Naive thymus-derived CD4-positive, alpha-beta T cell (primary cell): ENCODE measurements at regions not wholly inside any gene's neighbourhood (a gene's known extent, or its start where the extent isn't known, plus 50 kb on each side); places are given as distances from the start of the nearest gene placed in this dataset.
"Not testable (repeated sequence)": the region's sequence is repeated elsewhere in the genome, so short reads cannot be mapped to it uniquely, and the experiment has no call there.

Source experiments
- ATAC-seq: fragments of 150-1000 bp; cut with Tn5 transposase; 2 replicates; pipeline ENCODE4 v1.10.0; 2021; ENCODE audit warnings: mild to moderate bottlenecking, moderate library complexity
- CTCF ChIA-PET: fragments of 350-600 bp; sonication (Branson Sonifier 250); formaldehyde crosslinking; loops from one replicate; lab custom pipeline; 2021; ENCODE audit warnings: antibody characterized with exemption; lab: Charles Lee
- POLR2A ChIA-PET: fragments of 350-600 bp; sonication (Branson Sonifier 250); formaldehyde crosslinking; loops from one replicate; lab custom pipeline; 2021; ENCODE audit warnings: antibody characterized with exemption, inconsistent platforms; lab: Charles Lee
- DNase-seq, 9 donors: peaks; one replicate each; pipeline versions ENCODE4 v3.0.0 to v3.0.0-alpha.2; 2020 to 2022; ENCODE audit warnings: mixed read lengths in 1 of 9
- H3K27ac ChIP-seq: one replicate; pipeline ENCODE4 v1.7.0; 2013; ENCODE audit warnings: mild to moderate bottlenecking, low read depth, low read length, moderate library complexity
- H3K27me3 ChIP-seq, 2 donors: one replicate each; pipeline ENCODE4 v1.7.0; 2013; ENCODE audit warnings: low read length in 2 of 2, mild to moderate bottlenecking in 2 of 2, moderate library complexity in 2 of 2; ENCODE audit not compliant: control insufficient read depth in 2 of 2, insufficient read depth in 2 of 2
- H3K36me3 ChIP-seq, 3 experiments: 1 replicate in 2 of 3; 2 replicates in 1 of 3; pipeline ENCODE4 v1.7.0; 2013; ENCODE audit warnings: low read length in 3 of 3, mild to moderate bottlenecking in 3 of 3, moderate library complexity in 1 of 3; ENCODE audit not compliant: insufficient read depth in 3 of 3, control insufficient read depth in 2 of 3
- H3K4me1 ChIP-seq, 2 donors: one replicate each; pipeline ENCODE4 v1.7.0; 2013; ENCODE audit warnings: low read length in 2 of 2, mild to moderate bottlenecking in 2 of 2, moderate library complexity in 1 of 2; ENCODE audit not compliant: control insufficient read depth in 2 of 2, insufficient read depth in 2 of 2
- H3K4me3 ChIP-seq: 2 replicates; pipeline ENCODE4 v1.7.0; 2013; ENCODE audit warnings: mild to moderate bottlenecking, low read length
- H3K9me3 ChIP-seq, 3 experiments: 1 replicate in 2 of 3; 2 replicates in 1 of 3; pipeline ENCODE4 v1.7.0; 2013; ENCODE audit warnings: low read length in 3 of 3; ENCODE audit not compliant: control insufficient read depth in 2 of 3
- H3K27ac Mint-ChIP-seq, 9 donors: one replicate each; pipeline ENCODE4 v1.8.0; 2020 to 2022; ENCODE audit warnings: mixed read lengths in 9 of 9, mild to moderate bottlenecking in 8 of 9, moderate library complexity in 5 of 9, inconsistent platforms in 2 of 9
- H3K27me3 Mint-ChIP-seq, 5 donors: one replicate each; pipeline ENCODE4 v1.8.0; 2021 to 2022; ENCODE audit warnings: mixed read lengths in 5 of 5, mild to moderate bottlenecking in 1 of 5
- H3K36me3 Mint-ChIP-seq, 5 donors: one replicate each; pipeline ENCODE4 v1.8.0; 2020 to 2022; ENCODE audit warnings: mixed read lengths in 5 of 5, mild to moderate bottlenecking in 3 of 5, inconsistent platforms in 1 of 5
- H3K4me1 Mint-ChIP-seq, 7 donors: one replicate each; pipeline ENCODE4 v1.8.0; 2020 to 2022; ENCODE audit warnings: mixed read lengths in 7 of 7, mild to moderate bottlenecking in 3 of 7, inconsistent platforms in 1 of 7
- H3K4me3 Mint-ChIP-seq, 10 donors: one replicate each; pipeline ENCODE4 v1.8.0; 2020 to 2022; ENCODE audit warnings: mild to moderate bottlenecking in 10 of 10, mixed read lengths in 10 of 10, moderate library complexity in 6 of 10, inconsistent platforms in 2 of 10
- H3K9me3 Mint-ChIP-seq, 11 donors: one replicate each; pipeline ENCODE4 v1.8.0; 2020 to 2022; ENCODE audit warnings: mixed read lengths in 11 of 11, mild to moderate bottlenecking in 4 of 11, inconsistent platforms in 1 of 11, moderate library complexity in 1 of 11
- intact Hi-C, 2 donors: fragments of 100-400 bp; cut with micrococcal nuclease; formaldehyde crosslinking; loops; one replicate each; pipeline ENCODE4 v1.15.1; 2023

- POLR2A ChIA-PET, result interaction anchor here (0.7 kb wide), 1 partner anchor 460 kb away, joined by 3 read pairs; no protein-coding TSS in a partner anchor
- H3K9me3 Mint-ChIP-seq, result no peaks in the 10 kb centered on the region
- H3K36me3 ChIP-seq, result no peaks in the 10 kb centered on the region
- no peak for ATAC-seq
- intact Hi-C loops, result loop anchor here (5.0 to 10.0 kb wide), 3 partner anchors 450 to 852 kb away; partner anchors contain the start of genes WDR1 (in 1 of the 2) and ZNF518B (in 1 of the 2)
- H3K27me3 Mint-ChIP-seq, result peaks cover 0 to 2% (median 0%) of the 10 kb centered on the region in 5 donors
- H3K4me3 Mint-ChIP-seq, result peak overlapping the region in 9 of 10 donors; percentile 17 to 86 (median 48)
- no peaks in the 10 kb centered on the region for H3K27me3 ChIP-seq
- peak overlapping the region; percentile 30 to 98 (median 77) for H3K27ac Mint-ChIP-seq
- H3K4me1 Mint-ChIP-seq, result peaks cover 34 to 51% (median 48%) of the 10 kb centered on the region in 7 donors
- H3K4me3 ChIP-seq, result no peak overlapping the region
- CTCF ChIA-PET, result no interaction called here
- peaks cover 0 to 6% (median 2%) of the 10 kb centered on the region in 5 donors for H3K36me3 Mint-ChIP-seq
- DNase-seq, result no peak
- peaks cover 9 to 13% of the 10 kb centered on the region in 2 donors for H3K4me1 ChIP-seq
- no peaks in the 10 kb centered on the region for H3K9me3 ChIP-seq
- no peak overlapping the region for H3K27ac ChIP-seq
Observed at GRCh38 chr4:9602389-9602914, 158.2 kb downstream of the DEFB131A start.

- Histone ChIP-seq H3K4me1 (peaks cover 9 to 13% of the 10 kb centered on the region in 2 donors), H3K27ac (peak overlapping the region; percentile 67), H3K4me3 (peak overlapping the region; percentile 50)
- peak; percentile 18 to 76 (median 67) for DNase-seq
- H3K27me3 ChIP-seq, H3K9me3 ChIP-seq, H3K36me3 ChIP-seq, POLR2A ChIA-PET, ATAC-seq, H3K36me3 Mint-ChIP-seq, H3K27me3 Mint-ChIP-seq, H3K9me3 Mint-ChIP-seq: not testable (repeated sequence)
- H3K27ac Mint-ChIP-seq, result peak overlapping the region; percentile 97 to 100 (median 98)
- intact Hi-C loops, result loop anchor here (2.0 to 10.0 kb wide), 5 partner anchors 87 to 851 kb away; partner anchors contain the start of genes WDR1 (in 2 of the 2) and ZNF518B (in 1 of the 2)
- CTCF ChIA-PET, result interaction anchor here (2.1 kb wide), 1 partner anchor 72 kb away, joined by 4 read pairs; no protein-coding TSS in a partner anchor
- H3K4me1 Mint-ChIP-seq, result peaks cover 33 to 55% (median 48%) of the 10 kb centered on the region in 7 donors
- peak overlapping the region; percentile 85 to 98 (median 92) for H3K4me3 Mint-ChIP-seq
Observed at GRCh38 chr4:9604031-9604892, 160.0 kb downstream of the DEFB131A start.

- Mint-ChIP-seq H3K4me1 (peaks cover 33 to 55% (median 48%) of the 10 kb centered on the region in 7 donors), H3K27ac (peak overlapping the region; percentile 97 to 100 (median 98)), H3K4me3 (peak overlapping the region; percentile 85 to 98 (median 92))
- H3K36me3 Mint-ChIP-seq, H3K27me3 ChIP-seq, H3K36me3 ChIP-seq, ATAC-seq, H3K9me3 Mint-ChIP-seq, H3K9me3 ChIP-seq, H3K27me3 Mint-ChIP-seq, POLR2A ChIA-PET: not testable (repeated sequence)
- CTCF ChIA-PET, result interaction anchor here (2.1 kb wide), 1 partner anchor 73 kb away, joined by 4 read pairs; no protein-coding TSS in a partner anchor
- DNase-seq, result peak in 5 of 9 donors; percentile 5 to 29 (median 16)
- peak overlapping the region; percentile 50 for H3K4me3 ChIP-seq
- H3K27ac ChIP-seq, result peak overlapping the region; percentile 67
- H3K4me1 ChIP-seq, result peaks cover 9 to 13% of the 10 kb centered on the region in 2 donors
- intact Hi-C loops, result loop anchor here (2.0 to 10.0 kb wide), 6 partner anchors 86 to 852 kb away; partner anchors contain the start of genes WDR1 (in 2 of the 2) and ZNF518B (in 2 of the 2)
Observed at GRCh38 chr4:9604893-9605190, 160.6 kb downstream of the DEFB131A start.

- Mint-ChIP-seq H3K9me3 (peaks cover 0 to 3% (median 0%) of the 10 kb centered on the region in 11 donors), H3K27me3 (peaks cover 0 to 5% (median 0%) of the 10 kb centered on the region in 5 donors), H3K27ac (no peak overlapping the region), H3K4me1 (peaks cover 20 to 36% (median 29%) of the 10 kb centered on the region in 7 donors), H3K36me3 (peaks cover 0 to 3% (median 0%) of the 10 kb centered on the region in 5 donors), H3K4me3 (no peak overlapping the region)
- DNase-seq, result no peak
- POLR2A ChIA-PET, result no interaction called here
- peaks cover 8 to 9% of the 10 kb centered on the region in 2 donors for H3K4me1 ChIP-seq
- H3K27me3 ChIP-seq, result no peaks in the 10 kb centered on the region
- H3K9me3 ChIP-seq, result no peaks in the 10 kb centered on the region
- CTCF ChIA-PET, result no interaction called here
- no peak for ATAC-seq
- H3K4me3 ChIP-seq, result no peak overlapping the region
- H3K27ac ChIP-seq, result no peak overlapping the region
- H3K36me3 ChIP-seq, result no peaks in the 10 kb centered on the region
- intact Hi-C loops, result loop anchor here (5.0 to 10.0 kb wide), 3 partner anchors 507 to 849 kb away; partner anchors contain the start of genes ZNF518B (in 2 of the 2) and WDR1 (in 1 of the 2)
Observed at GRCh38 chr4:9608300-9608699, 164.1 kb downstream of the DEFB131A start.

GRCh38 chr4:9610321-9610720, 166.1 kb downstream of the DEFB131A start:
- H3K36me3 ChIP-seq, POLR2A ChIA-PET, H3K36me3 Mint-ChIP-seq, H3K9me3 ChIP-seq, H3K4me3 Mint-ChIP-seq, CTCF ChIA-PET, DNase-seq, H3K27me3 Mint-ChIP-seq, H3K9me3 Mint-ChIP-seq, H3K4me1 ChIP-seq, intact Hi-C loops, H3K27me3 ChIP-seq, H3K4me3 ChIP-seq, H3K27ac Mint-ChIP-seq, ATAC-seq, H3K27ac ChIP-seq: not testable (repeated sequence)
- H3K4me1 Mint-ChIP-seq, result peaks cover 9 to 18% (median 14%) of the 10 kb centered on the region in 7 donors

- H3K27ac Mint-ChIP-seq, result no peak overlapping the region
- Histone ChIP-seq H3K27ac (no peak overlapping the region), H3K27me3 (no peaks in the 10 kb centered on the region), H3K36me3 (no peaks in the 10 kb centered on the region), H3K9me3 (no peaks in the 10 kb centered on the region), H3K4me3 (no peak overlapping the region), H3K4me1 (no peaks in the 10 kb centered on the region)
- CTCF ChIA-PET, result no interaction called here
- DNase-seq, result no peak
- H3K36me3 Mint-ChIP-seq, result peaks cover 0 to 3% (median 0%) of the 10 kb centered on the region in 5 donors
- H3K27me3 Mint-ChIP-seq, result peaks cover 0 to 5% (median 0%) of the 10 kb centered on the region in 5 donors
- intact Hi-C loops, result no loop called here
- POLR2A ChIA-PET, result no interaction called here
- H3K4me3 Mint-ChIP-seq, result no peak overlapping the region
- no peak for ATAC-seq
- H3K4me1 Mint-ChIP-seq, result peaks cover 1 to 10% (median 7%) of the 10 kb centered on the region in 7 donors
- peaks cover 0 to 3% (median 0%) of the 10 kb centered on the region in 11 donors for H3K9me3 Mint-ChIP-seq
Observed at GRCh38 chr4:9611101-9611500, 166.9 kb downstream of the DEFB131A start.
